Inferior parietal cortex (tissue), 1 donor: ENCODE measurements at regions not wholly inside any gene's neighbourhood (a gene's known extent, or its start where the extent isn't known, plus 50 kb on each side); places are given as distances from the start of the nearest gene placed in this dataset.
A peak's percentile ranks its signal among the peaks of the same experiment; 100 is the strongest.

ENCODE experiments used
- DNase-seq: peaks from one replicate; pipeline ENCODE4 v3.0.0-alpha.2; 2016; ENCODE audit errors: extremely low spot score

DNA sequence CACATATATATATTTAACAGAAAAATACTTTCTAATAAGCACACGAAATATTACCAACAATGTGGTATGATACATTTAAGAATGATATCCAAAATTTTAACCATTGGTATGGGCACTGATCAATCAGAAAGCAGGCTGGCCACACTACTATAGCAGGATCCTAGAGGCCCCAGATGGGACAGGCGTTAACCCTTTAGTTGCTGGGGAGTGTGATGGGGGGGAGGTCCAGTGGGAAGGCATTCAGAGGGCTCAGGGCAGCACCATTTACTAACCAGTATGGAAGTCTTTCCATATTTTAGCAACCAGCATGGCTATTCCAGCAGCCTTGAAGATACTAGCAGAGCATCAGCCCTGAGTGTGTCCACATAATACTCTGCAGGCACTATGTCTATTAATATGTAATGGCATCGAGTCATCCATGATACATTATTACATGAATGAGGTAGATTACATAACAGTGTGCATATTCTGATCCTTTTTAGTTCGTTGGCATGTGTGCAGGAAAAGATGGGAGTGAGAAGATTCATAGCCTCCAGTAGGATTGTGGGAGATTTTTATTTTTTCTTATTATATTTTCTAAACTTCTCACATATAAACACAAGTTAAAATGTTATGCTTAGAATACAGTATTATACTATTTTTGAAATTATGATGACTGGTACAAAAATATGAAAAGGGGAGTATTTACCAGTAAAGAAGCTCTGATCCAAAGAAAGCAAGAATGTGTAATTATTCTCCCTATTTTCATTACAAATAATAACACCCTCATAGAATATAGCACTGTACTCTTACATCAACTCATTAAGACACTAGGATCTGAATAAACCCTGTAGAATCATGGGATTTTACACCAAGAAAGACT lies 78.9 kb downstream of the FAM217A start:
- no peak for DNase-seq

DNA sequence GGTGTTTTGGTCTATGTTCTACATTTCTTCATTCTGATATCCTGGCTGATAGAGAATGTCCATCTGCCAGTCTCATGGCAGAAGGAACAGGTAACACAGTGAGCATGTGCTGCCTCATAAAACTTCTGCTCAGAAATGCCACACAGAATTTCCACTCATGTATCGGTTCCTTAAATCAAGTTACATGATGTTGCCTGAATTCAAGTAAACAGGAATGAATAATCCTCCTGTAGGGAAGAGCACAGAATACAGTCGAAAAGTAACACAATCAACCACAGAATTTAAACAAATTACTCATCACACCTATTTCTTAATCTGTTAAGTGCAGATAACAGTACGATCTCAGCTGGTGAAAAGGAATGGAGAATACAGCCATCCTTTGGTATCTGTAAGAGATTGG lies 74.7 kb downstream of the FAM217A start:
- DNase-seq: no peak

DNA sequence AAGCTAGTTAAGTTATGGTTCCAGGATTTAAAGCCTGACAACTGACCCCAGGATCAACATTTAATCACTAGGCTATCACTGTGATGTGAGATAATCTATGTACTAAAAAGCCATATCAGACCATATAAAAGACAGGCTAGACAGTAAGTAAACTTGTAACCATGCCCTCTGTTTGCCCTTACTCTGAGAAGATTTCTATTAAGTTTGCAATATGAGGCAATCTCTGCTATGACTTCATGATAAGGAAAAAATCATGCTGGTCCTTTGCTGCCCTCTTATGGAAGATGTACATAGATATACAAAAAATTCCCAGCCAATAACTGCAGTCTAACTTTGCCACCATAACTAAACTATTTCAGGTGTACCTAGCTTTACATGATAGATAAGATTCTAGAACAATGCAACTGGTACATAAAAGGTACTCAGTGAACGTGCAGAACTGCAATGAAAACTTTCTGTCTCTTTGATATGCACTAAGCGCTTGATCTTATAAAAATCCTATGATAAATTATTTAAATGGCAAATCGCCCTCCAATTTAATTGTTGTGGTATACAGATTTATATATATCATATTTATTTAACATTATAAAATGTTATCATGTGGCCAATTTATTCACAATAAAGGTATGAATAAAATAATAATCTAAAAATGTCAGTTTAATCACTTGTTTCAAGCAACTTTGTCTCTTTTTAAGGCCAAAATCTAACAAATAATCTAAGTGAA lies 70.5 kb downstream of the FAM217A start:
- DNase-seq: peak; percentile 68

DNA sequence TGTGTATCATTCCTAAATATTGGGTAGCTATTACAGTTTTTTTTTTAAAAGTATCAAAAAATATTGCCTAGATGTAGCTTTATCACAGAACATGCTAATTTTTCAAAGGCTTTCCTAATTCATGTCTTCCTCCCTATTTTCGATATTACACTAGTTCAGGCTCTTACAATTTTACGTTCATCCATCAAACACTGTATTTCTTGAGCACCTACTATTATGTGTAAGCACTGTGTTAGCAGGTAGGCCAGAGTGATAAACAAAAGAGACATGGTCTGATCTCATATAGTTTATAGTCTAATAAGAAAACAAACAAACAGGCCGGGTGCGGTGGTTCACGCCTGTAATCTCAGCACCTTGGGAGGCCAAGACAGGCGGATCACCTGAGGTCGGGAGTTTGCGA lies 69.5 kb downstream of the FAM217A start:
- no peak for DNase-seq

DNA sequence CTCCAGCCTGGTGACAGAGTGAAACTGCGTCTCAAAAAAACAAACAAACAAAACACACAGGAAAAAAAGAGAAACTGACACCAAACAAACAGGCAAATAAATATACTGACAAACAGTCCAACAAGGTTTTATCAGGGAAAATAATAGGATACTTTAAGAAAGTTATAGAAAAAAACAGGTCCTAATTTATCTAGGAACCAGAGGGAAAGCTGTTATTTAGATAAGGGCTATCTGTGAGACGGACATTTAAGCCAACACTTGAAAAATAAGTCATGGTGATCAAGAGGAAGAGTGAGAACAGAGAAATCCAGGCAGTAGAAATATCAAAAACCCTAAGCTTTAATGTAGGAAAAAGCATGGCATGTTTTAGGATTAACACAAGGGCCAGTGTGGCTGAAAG lies 68.9 kb downstream of the FAM217A start:
- no peak for DNase-seq

DNA sequence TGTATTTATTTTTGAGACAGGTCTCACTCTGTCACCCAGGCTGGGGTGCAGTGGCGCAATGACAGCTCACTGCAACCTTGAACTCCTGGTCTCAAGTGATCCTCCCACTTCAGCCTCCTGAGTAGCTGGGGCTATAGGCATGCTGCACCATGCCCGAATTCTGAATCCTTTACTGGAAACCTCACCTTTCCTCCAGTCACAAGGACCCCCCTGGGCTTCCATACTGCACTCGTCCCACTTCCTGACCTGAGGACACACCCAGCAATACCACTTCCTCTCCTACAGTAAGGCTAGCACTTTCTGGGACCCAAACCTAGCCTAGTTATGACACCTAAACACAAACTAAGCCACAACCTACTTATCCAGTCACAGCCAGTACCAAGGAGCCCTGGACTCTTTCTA lies 68.2 kb downstream of the FAM217A start:
- DNase-seq: no peak

DNA sequence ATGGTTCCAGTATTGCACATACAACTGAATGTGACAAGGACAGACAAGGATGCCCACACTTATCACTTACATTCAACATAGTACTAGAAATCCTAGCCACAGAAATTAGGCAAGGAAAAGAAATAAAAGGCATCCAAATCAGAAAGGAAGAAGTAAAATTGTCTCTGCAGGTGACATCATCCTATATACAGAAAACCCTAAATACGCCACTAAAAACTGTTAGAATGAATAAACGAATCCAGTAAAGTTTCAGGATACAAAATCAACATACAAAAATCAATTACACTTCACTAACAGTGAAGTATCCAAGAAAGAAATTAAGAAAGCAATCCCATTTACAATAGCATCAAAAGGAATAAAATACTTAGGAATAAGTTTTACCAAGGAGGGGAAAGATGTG lies 66.1 kb downstream of the FAM217A start:
- DNase-seq: no peak

DNA sequence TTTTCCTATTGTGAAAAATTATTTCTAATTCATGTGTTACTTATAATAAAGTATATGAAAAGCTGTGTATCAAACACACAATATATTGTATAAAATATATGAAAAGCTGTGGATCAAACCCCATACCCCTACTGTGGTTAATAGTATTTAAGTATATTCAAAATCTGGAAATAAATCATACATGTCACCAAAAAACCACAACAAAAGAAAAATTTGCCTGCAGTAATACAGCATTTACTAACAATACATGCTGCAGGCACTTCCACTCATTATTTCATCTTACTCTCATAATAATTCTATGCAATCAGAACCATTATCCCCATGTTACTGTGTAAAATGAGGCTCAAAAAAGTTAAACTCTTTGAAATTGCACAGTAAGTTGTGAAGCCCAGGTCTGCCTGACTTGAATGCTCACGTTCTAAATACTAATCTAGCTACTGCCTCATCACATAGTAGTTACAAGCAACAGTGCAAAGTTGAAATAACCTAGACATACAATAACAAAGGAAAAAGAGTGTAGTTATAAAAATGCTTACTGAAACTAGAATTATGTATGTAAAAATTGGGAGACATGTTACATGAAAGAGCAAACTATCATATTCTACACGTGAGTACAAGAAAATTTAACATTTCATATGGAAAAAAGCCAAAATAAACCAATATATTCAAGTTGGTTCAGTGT lies 61.7 kb downstream of the FAM217A start:
- no peak for DNase-seq

DNA sequence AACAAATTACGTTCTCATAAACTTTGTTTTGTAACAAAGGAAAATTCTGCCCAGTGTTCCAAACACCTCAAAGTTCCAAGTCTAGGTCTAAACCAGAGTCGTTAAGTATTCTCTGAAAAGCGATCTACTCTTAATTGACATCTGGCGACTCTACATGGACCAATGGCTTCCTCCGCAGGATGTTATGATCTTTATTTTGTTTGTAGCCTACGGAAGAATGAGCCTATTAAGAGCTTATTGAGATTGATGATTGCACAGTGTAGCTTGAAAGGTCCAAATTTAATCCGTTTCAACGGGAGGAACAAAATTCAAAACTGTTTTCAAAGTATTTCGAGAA lies 61.1 kb downstream of the FAM217A start:
- peak; percentile 57 for DNase-seq

DNA sequence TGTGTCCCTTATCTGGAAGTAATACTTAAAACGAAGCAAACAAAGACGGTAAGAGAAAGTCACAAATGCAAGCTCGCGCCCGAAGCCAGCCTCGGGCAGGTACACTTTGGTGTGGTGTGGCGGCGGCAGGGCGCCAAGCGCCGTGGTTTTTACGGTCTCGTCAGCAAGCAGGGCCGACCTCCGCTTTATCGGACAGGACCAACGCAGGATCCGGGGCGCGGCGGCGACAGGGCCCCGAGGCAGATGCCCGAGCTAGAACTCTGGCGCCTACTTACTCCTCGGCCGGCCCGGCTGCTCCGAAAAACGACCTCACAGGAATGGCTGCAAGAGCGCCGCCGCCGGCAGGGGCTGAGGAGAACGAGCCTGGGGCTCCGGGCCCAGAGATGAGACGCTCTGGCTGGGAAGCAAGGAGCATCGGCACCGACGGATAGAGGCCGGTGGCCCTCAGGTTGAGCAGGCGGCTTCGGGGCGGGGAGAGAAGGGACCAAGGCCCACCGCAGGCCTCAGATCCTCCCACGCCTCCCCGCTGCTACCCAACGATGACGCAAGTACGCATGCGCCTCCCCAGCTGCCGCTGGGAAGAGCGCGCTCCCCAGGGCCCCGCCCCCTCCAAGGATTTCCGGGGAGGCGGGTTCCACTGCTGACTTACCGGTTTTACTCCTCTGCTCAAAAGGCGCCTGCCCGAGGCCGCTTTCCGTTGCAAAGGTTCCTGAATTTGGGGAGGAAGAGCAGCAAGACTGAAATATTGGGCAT lies 60.6 kb downstream of the FAM217A start:
- peak; percentile 97 for DNase-seq
